Uterus (tissue), 3 donors: ENCODE measurements at regions not wholly inside any gene's neighbourhood (a gene's known extent, or its start where the extent isn't known, plus 50 kb on each side); places are given as distances from the start of the nearest gene placed in this dataset.

Experiments used
- DNase-seq, 2 donors: peaks; one replicate each; pipeline ENCODE4 v3.0.0-alpha.2; 2019 to 2020
- H3K27ac ChIP-seq, 2 donors: fragments of 200-600 bp; sonication (generic); 1 replicate in 1 of 2; 2 replicates in 1 of 2; pipeline ENCODE4 v1.5.1; 2016 to 2018
- H3K27me3 ChIP-seq, 2 donors: fragments of 200-600 bp; sonication (generic); one replicate each; pipeline ENCODE4 v1.5.1; 2018 to 2019; ENCODE audit warnings: control low read depth in 1 of 2
- H3K36me3 ChIP-seq, 2 donors: fragments of 200-600 bp; sonication (generic); one replicate each; pipeline ENCODE4 v1.5.1; 2019; ENCODE audit warnings: control low read depth in 1 of 2
- H3K4me1 ChIP-seq, 2 donors: fragments of 200-600 bp; sonication (generic); one replicate each; pipeline ENCODE4 v1.5.1; 2018 to 2019; ENCODE audit warnings: control low read depth in 1 of 2
- H3K4me3 ChIP-seq, 2 donors: fragments of 200-600 bp; sonication (generic); 1 replicate in 1 of 2; 2 replicates in 1 of 2; pipeline ENCODE4 v1.5.1; 2018 to 2019; ENCODE audit warnings: mild to moderate bottlenecking in 1 of 2
- H3K9me3 ChIP-seq, 2 donors: fragments of 200-600 bp; sonication (generic); one replicate each; pipeline ENCODE4 v1.5.1; 2019; ENCODE audit warnings: control low read depth in 1 of 2
- CTCF ChIP-seq, 4 experiments: fragments of 200-600 bp in 2 of 4; fragments of 450-650 bp in 2 of 4; sonication (generic) in 2 of 4; IDR thresholded peaks; one replicate each; pipeline ENCODE4 v1.5.1; 2016 to 2019; ENCODE audit warnings: antibody characterized with exemption in 4 of 4, mild to moderate bottlenecking in 2 of 4, moderate library complexity in 1 of 4
- POLR2A ChIP-seq, 2 donors: fragments of 450-650 bp; IDR thresholded peaks; one replicate each; pipeline ENCODE4 v1.6.1; 2016; ENCODE audit warnings: antibody characterized with exemption in 2 of 2, mild to moderate bottlenecking in 1 of 2, moderate library complexity in 1 of 2
- intact Hi-C: fragments of 100-400 bp; cut with DNase I; formaldehyde crosslinking; loops from one replicate; pipeline ENCODE4 v1.15.1; 2023; ENCODE audit warnings: low total_unique reads
- donor health status: DM: yes; HTN: yes; CAD: no.

- H3K4me1 ChIP-seq = no peaks in the 10 kb centered on the region
- TF ChIP-seq CTCF (IDR thresholded peaks at IDR 0.05) (no peak), POLR2A (IDR thresholded peaks at IDR 0.05) (no peak)
- DNase-seq = no peak
- H3K9me3 ChIP-seq = no peaks in the 10 kb centered on the region
- intact Hi-C loops = no loop called here
- H3K36me3 ChIP-seq = no peaks in the 10 kb centered on the region
- H3K27ac ChIP-seq = no peak overlapping the region
- H3K4me3 ChIP-seq = no peak overlapping the region
- no peaks in the 10 kb centered on the region for H3K27me3 ChIP-seq
Observed at GRCh38 chr11:103619480-103619879, 417.0 kb upstream of the DDI1 start.

- no peak for DNase-seq
- H3K36me3 ChIP-seq = no peaks in the 10 kb centered on the region
- H3K9me3 ChIP-seq = no peaks in the 10 kb centered on the region
- intact Hi-C loops = no loop called here
- TF ChIP-seq POLR2A (IDR thresholded peaks at IDR 0.05) (no peak), CTCF (IDR thresholded peaks at IDR 0.05) (no peak)
- H3K4me1 ChIP-seq = no peaks in the 10 kb centered on the region
- no peaks in the 10 kb centered on the region for H3K27me3 ChIP-seq
- H3K4me3 ChIP-seq = no peak overlapping the region
- no peak overlapping the region for H3K27ac ChIP-seq
Observed at GRCh38 chr11:103619938-103620337, 416.5 kb upstream of the DDI1 start.

- TF ChIP-seq CTCF (IDR thresholded peaks at IDR 0.05) (no peak), POLR2A (IDR thresholded peaks at IDR 0.05) (no peak)
- Histone ChIP-seq H3K4me1 (no peaks in the 10 kb centered on the region), H3K27me3 (no peaks in the 10 kb centered on the region), H3K27ac (no peak overlapping the region), H3K9me3 (no peaks in the 10 kb centered on the region), H3K36me3 (no peaks in the 10 kb centered on the region), H3K4me3 (no peak overlapping the region)
- DNase-seq = no peak
- intact Hi-C loops = no loop called here
Observed at GRCh38 chr11:103622296-103622695, 414.1 kb upstream of the DDI1 start.

- H3K27me3 ChIP-seq = no peaks in the 10 kb centered on the region
Observed at GRCh38 chr11:103623933-103624332, 412.5 kb upstream of the DDI1 start.

More at GRCh38 chr11:103623933-103624332, 412.5 kb upstream of the DDI1 start:
- Histone ChIP-seq H3K36me3 (no peaks in the 10 kb centered on the region), H3K4me3 (no peak overlapping the region), H3K4me1 (no peaks in the 10 kb centered on the region), H3K27ac (no peak overlapping the region), H3K9me3 (no peaks in the 10 kb centered on the region)
- intact Hi-C loops = no loop called here
- no peak for TF ChIP-seq POLR2A (IDR thresholded peaks at IDR 0.05)
- no peak for TF ChIP-seq CTCF (IDR thresholded peaks at IDR 0.05)
- DNase-seq = no peak
